ENCODE measurements at regions not wholly inside any gene's neighbourhood (a gene's known extent, or its start where the extent isn't known, plus 50 kb on each side); places are given as distances from the start of the nearest gene placed in this dataset.

GRCh38 chr1:209486861-209487593 is 96.5 kb upstream of the CAMK1G start:
- TF ChIP-seq POLR2AphosphoS5 (IDR thresholded peaks at IDR 0.05; ENCODE audit: low read depth, low read length) (no peak), SIN3A (IDR thresholded peaks at IDR 0.05; ENCODE audit: borderline replicate concordance, insufficient read depth, low read length) (no peak)

Measured in PFSK-1 (cell line).